GM20000 (cell line): ENCODE measurements at regions not wholly inside any gene's neighbourhood (a gene's known extent, or its start where the extent isn't known, plus 50 kb on each side); places are given as distances from the start of the nearest gene placed in this dataset.

Experiments used
- DNase-seq: peaks from one replicate; pipeline ENCODE4 v3.0.0; 2012; ENCODE audit warnings: low spot score
- TF ChIP-seq, protein P1 (sequence below): IDR thresholded peaks from 2 replicates; pipeline ENCODE4 v1.5.1; 2012; ENCODE audit warnings: mild to moderate bottlenecking, control low read depth; ENCODE audit errors: extremely low read depth, missing control alignments

DNA sequence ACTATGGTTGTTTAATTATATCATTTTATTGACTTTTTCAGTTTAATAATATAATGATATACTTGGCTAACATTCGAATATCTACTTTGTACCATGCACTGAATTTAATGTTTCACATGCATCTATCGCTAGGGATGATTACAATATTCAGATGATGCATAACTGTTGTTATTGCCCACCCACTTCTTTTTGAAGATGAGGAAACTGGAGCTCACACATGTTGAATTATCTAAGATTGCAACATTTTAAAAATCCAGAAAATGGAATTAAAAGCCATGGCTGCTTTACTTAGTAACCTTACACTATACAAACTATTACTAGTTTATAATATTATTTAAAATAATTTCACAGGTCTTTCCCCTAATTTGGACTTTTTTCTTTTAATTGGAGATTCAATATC is 171.7 kb downstream of the TLR4 start:
- TF ChIP-seq, protein P1, sequence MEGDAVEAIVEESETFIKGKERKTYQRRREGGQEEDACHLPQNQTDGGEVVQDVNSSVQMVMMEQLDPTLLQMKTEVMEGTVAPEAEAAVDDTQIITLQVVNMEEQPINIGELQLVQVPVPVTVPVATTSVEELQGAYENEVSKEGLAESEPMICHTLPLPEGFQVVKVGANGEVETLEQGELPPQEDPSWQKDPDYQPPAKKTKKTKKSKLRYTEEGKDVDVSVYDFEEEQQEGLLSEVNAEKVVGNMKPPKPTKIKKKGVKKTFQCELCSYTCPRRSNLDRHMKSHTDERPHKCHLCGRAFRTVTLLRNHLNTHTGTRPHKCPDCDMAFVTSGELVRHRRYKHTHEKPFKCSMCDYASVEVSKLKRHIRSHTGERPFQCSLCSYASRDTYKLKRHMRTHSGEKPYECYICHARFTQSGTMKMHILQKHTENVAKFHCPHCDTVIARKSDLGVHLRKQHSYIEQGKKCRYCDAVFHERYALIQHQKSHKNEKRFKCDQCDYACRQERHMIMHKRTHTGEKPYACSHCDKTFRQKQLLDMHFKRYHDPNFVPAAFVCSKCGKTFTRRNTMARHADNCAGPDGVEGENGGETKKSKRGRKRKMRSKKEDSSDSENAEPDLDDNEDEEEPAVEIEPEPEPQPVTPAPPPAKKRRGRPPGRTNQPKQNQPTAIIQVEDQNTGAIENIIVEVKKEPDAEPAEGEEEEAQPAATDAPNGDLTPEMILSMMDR = no peak
- DNase-seq = no peak

DNA sequence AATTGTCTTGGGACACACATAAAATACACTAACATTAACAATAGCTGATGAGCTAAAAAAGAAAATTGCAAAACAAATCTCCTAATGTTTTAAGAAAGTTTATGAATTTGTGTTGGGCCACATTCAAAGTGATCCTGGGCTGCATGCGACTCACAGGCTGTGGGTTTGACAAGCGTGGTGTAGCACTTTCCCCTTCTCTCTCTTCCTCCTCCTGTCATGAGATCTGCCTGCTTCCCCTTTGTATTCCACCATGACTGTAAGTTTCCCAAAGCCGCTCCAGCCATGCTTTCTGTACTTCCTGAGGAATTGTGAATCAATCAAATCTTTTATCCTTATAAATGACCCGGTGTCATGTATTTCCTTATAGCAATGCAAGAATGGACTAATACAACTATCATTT is 178.0 kb downstream of the TLR4 start:
- DNase-seq = no peak
- TF ChIP-seq, protein P1 = no peak

DNA sequence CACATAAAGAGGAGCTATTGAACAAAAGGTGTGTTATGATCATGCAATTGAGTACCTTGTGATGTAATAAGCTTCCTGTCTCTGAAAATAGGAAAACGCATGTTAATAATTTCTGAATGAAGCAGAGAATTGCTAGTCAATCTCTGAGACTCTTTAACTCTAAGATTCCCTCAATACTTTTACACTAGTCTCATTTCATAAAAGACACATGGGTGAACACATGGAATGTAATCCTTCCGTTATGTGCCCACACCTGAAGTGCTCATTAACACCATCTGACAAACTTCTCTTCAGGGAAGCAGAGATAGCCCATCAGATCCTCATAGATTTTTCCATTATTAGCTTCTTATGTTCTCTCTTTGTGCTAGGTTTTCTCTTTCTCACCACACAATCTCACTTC is 182.4 kb downstream of the TLR4 start:
- TF ChIP-seq, protein P1 = no peak

DNA sequence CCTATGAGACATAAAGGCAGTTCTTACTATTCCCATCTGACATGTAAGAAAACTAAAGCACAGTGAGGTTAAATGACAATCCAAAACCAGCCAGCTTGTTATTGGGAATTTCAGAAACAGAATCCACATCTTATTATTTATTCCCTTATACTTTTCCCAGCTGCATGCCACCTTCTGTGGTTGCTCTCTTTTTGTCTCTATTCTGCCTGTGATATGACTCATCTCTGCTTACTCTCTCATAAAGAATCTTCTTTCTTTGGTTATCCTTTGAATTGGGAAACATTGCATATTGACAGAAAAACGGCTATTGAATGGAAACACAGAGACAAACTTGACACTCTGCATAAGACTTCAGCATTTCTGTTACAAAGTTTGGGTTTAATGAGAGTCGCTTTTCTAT is 183.2 kb downstream of the TLR4 start:
- no peak for DNase-seq
- TF ChIP-seq, protein P1 = no peak

More for the DNA sequence above, 182.4 kb downstream of the TLR4 start:
- no peak for DNase-seq

DNA sequence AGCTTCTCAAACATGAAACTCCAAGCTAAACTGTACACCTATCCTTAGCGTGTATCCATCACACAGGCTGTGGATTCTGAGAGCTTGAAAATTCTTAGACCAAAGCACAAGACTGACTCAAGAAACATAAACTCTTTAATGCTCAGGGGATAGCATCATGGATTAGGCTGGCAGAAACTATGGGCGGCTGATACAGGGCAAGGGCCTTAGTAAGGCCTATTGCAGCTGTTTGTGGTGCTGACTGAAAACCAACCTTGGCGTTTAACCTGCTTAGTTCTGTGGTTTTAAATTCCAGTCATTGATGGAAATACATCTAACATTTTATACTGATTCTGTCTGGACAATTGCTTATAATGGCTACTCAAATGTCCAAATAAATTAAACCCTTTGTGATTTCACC is 183.7 kb downstream of the TLR4 start:
- DNase-seq = no peak
- TF ChIP-seq, protein P1 = no peak

DNA sequence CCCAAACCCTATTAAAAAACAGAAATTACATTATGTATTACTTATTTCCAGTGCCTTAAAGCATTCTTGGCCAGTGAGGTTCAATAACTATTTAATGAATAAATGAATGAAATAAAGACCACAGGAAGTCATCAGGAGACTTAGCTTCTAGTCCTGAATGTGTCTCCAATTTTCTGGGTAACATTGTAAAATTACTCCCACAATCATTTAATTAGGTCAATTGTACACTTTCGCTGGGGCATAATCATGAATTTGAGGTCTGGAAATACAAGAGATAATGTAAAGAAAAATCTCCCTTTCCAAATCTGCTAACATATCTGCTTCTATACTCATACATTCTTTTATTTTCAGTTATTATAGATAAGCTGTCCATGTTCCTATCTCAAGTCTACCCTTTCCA is 199.2 kb downstream of the TLR4 start:
- TF ChIP-seq, protein P1 = no peak

DNA sequence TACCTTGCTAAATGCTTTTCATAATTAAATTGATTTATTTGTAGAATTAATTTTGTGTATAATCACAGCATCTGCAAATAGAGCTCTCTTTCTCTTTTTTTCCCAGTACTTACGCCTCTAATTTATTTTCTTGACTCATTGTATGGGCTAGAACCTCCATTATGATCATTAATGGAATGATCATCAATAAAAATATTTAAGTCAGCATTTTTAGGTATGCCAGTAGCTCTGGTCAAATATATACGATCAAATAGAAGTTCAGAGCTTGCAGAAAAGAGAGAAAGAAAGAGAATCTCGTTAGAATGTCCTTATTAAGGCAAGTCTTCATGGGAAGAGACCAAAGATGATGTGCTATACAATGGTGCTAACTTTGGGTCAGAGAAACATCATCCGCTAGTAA is 202.6 kb downstream of the TLR4 start:
- TF ChIP-seq, protein P1 = no peak
- no peak for DNase-seq

More for the DNA sequence above, 199.2 kb downstream of the TLR4 start:
- DNase-seq = no peak
